Left ventricle myocardium inferior (tissue), 1 donor: ENCODE measurements at regions not wholly inside any gene's neighbourhood (a gene's known extent, or its start where the extent isn't known, plus 50 kb on each side); places are given as distances from the start of the nearest gene placed in this dataset.
"Not testable (repeated sequence)": the region's sequence is repeated elsewhere in the genome, so short reads cannot be mapped to it uniquely, and the experiment has no call there.

Experiments used
- DNase-seq: peaks from one replicate; pipeline ENCODE4 v3.0.0-alpha.2; 2020
- H3K27ac ChIP-seq: fragments of 200-600 bp; replicated peaks from 2 replicates; pipeline ENCODE4 v1.8.0; 2021
- H3K27me3 ChIP-seq: fragments of 200-600 bp; 2 replicates; pipeline ENCODE4 v1.8.0; 2021; ENCODE audit warnings: low read depth
- H3K36me3 ChIP-seq: fragments of 200-600 bp; 2 replicates; pipeline ENCODE4 v1.8.0; 2021
- H3K4me1 ChIP-seq: fragments of 200-600 bp; 2 replicates; pipeline ENCODE4 v1.8.0; 2021
- H3K4me3 ChIP-seq: fragments of 200-600 bp; 2 replicates; pipeline ENCODE4 v1.8.0; 2021; ENCODE audit warnings: mild to moderate bottlenecking, moderate library complexity
- H3K9me3 ChIP-seq: fragments of 200-600 bp; replicated peaks from 2 replicates; pipeline ENCODE4 v1.8.0; 2021
- CTCF ChIP-seq: fragments of 200-600 bp; IDR thresholded peaks from 2 replicates; pipeline ENCODE4 v1.8.0; 2021; ENCODE audit warnings: antibody characterized with exemption, mild to moderate bottlenecking, borderline replicate concordance
- intact Hi-C: fragments of 100-400 bp; cut with micrococcal nuclease; formaldehyde crosslinking; loops from one replicate; pipeline ENCODE4 v1.11.0; 2022
- donor health status: DM: no; HTN: yes; CAD: no; lungs with severe emphysema.

GRCh38 chr2:106332054-106332453, 136.2 kb downstream of the RGPD3 start:
- Histone ChIP-seq H3K27me3 (no peaks in the 10 kb centered on the region), H3K4me3 (no peak overlapping the region), H3K9me3 (peaks cover 9% of the 10 kb centered on the region), H3K4me1 (peaks cover 12% of the 10 kb centered on the region), H3K36me3 (no peaks in the 10 kb centered on the region), H3K27ac (no peak overlapping the region)
- intact Hi-C loops = no loop called here
- no peak for TF ChIP-seq CTCF
- no peak for DNase-seq

- H3K9me3 ChIP-seq, intact Hi-C loops, H3K4me3 ChIP-seq, H3K4me1 ChIP-seq, H3K27ac ChIP-seq, H3K36me3 ChIP-seq, DNase-seq, H3K27me3 ChIP-seq: not testable (repeated sequence)
Measured at GRCh38 chr2:106330384-106331261, 136.5 kb upstream of the UXS1 start.

- no peak for TF ChIP-seq CTCF
- intact Hi-C loops = no loop called here
- no peak overlapping the region for H3K4me3 ChIP-seq
- H3K27me3 ChIP-seq = peaks cover 6% of the 10 kb centered on the region
- H3K36me3 ChIP-seq = no peaks in the 10 kb centered on the region
- H3K4me1 ChIP-seq = no peaks in the 10 kb centered on the region
- H3K27ac ChIP-seq = no peak overlapping the region
- peaks cover 4% of the 10 kb centered on the region for H3K9me3 ChIP-seq
- no peak for DNase-seq
Measured at GRCh38 chr2:106323337-106324013, 129.4 kb upstream of the UXS1 start.

GRCh38 chr2:106322281-106322680, 128.2 kb upstream of the UXS1 start:
- intact Hi-C loops = no loop called here
- H3K36me3 ChIP-seq = no peaks in the 10 kb centered on the region
- no peaks in the 10 kb centered on the region for H3K4me1 ChIP-seq
- H3K27me3 ChIP-seq = peaks cover 6% of the 10 kb centered on the region
- no peak for TF ChIP-seq CTCF
- peaks cover 4% of the 10 kb centered on the region for H3K9me3 ChIP-seq
- no peak for DNase-seq
- H3K27ac ChIP-seq = no peak overlapping the region
- no peak overlapping the region for H3K4me3 ChIP-seq

GRCh38 chr2:106320439-106320838, 126.3 kb upstream of the UXS1 start:
- H3K4me1 ChIP-seq, H3K27me3 ChIP-seq, H3K36me3 ChIP-seq, DNase-seq, H3K4me3 ChIP-seq, H3K9me3 ChIP-seq, H3K27ac ChIP-seq, intact Hi-C loops: not testable (repeated sequence)

GRCh38 chr2:106316915-106317314, 122.8 kb upstream of the UXS1 start:
- no peak for TF ChIP-seq CTCF
- Histone ChIP-seq H3K36me3 (no peaks in the 10 kb centered on the region), H3K27me3 (no peaks in the 10 kb centered on the region), H3K9me3 (peaks cover 4% of the 10 kb centered on the region), H3K4me1 (no peaks in the 10 kb centered on the region), H3K4me3 (no peak overlapping the region), H3K27ac (no peak overlapping the region)
- no peak for DNase-seq
- intact Hi-C loops = no loop called here
